Fibroblast of pulmonary artery (primary cell): ENCODE measurements at regions not wholly inside any gene's neighbourhood (a gene's known extent, or its start where the extent isn't known, plus 50 kb on each side); places are given as distances from the start of the nearest gene placed in this dataset.

Experiments used
- DNase-seq: peaks from one replicate; pipeline ENCODE4 v3.0.0-alpha.2; 2010; ENCODE audit warnings: low read depth
- H3K4me3 ChIP-seq: replicated peaks from 2 replicates; pipeline ENCODE4 v1.5.1; 2011; ENCODE audit warnings: low read depth, mild to moderate bottlenecking, control low read depth, low read length, moderate library complexity
- TF ChIP-seq, protein P1 (sequence below): IDR thresholded peaks from 2 replicates; pipeline ENCODE4 v1.5.1; 2011; ENCODE audit warnings: mild to moderate bottlenecking, control low read depth, low read length, inconsistent platforms; ENCODE audit errors: missing control alignments

DNA sequence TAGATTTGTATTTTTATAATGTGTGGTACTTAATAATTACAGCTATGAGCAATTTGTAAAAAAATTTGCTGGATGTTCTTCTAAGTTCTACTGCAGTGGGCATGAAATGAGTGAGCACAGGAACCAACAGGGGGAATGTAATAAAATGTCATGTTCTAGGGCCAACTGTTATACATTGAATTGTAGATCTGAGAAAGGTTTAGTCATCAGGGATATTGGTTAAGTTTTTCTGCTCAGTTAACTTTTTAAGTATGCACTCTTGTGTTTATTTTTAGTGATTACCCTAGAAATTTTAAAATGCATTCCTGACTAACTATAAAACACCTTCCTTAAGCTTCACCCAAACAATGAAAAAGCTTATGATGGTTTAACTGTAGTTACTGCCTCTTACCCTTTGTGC lies 101.8 kb downstream of the CAND1 start:
- no peak overlapping the region for H3K4me3 ChIP-seq
- no peak for DNase-seq
- TF ChIP-seq, protein P1, sequence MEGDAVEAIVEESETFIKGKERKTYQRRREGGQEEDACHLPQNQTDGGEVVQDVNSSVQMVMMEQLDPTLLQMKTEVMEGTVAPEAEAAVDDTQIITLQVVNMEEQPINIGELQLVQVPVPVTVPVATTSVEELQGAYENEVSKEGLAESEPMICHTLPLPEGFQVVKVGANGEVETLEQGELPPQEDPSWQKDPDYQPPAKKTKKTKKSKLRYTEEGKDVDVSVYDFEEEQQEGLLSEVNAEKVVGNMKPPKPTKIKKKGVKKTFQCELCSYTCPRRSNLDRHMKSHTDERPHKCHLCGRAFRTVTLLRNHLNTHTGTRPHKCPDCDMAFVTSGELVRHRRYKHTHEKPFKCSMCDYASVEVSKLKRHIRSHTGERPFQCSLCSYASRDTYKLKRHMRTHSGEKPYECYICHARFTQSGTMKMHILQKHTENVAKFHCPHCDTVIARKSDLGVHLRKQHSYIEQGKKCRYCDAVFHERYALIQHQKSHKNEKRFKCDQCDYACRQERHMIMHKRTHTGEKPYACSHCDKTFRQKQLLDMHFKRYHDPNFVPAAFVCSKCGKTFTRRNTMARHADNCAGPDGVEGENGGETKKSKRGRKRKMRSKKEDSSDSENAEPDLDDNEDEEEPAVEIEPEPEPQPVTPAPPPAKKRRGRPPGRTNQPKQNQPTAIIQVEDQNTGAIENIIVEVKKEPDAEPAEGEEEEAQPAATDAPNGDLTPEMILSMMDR = no peak

DNA sequence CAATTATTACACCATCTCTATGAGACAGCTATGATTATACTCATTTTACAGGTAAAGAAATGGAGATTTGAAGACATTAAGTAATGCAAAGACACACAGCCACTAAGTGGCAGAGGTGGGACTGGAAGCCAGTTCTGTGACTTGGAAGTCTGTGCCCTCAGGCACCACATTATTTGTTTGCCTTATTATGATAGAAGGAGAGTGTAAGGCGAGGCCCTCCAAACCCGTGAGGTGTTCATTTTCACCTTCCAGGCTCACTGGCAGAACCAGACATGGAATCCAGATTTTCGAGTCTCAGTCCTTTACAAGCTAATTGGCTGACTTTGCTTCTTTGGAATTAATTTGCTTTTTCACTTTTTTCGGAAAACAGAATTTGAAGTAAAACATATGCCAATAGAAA lies 107.9 kb downstream of the CAND1 start:
- TF ChIP-seq, protein P1 = no peak
- DNase-seq = no peak

DNA sequence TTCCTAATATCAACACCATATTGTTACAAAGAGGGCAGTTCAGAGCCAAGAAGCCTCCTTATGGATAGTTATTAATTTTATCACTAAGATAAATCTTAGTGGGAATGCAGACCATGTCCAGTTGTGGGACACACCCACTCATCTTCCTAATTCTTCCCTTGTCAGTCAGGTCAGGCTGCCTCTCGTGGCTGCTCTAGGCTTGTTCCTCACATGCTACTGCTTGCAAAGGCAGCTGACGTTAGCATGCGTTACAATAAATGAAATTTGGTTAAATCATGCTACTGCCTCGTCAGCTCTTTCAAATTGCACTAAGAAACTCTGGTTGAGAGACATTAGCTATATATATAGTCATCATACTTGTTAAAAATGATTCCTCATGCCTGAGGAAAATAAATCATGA lies 108.4 kb downstream of the CAND1 start:
- TF ChIP-seq, protein P1 = no peak

More for the DNA sequence above, 107.9 kb downstream of the CAND1 start:
- H3K4me3 ChIP-seq = no peak overlapping the region

DNA sequence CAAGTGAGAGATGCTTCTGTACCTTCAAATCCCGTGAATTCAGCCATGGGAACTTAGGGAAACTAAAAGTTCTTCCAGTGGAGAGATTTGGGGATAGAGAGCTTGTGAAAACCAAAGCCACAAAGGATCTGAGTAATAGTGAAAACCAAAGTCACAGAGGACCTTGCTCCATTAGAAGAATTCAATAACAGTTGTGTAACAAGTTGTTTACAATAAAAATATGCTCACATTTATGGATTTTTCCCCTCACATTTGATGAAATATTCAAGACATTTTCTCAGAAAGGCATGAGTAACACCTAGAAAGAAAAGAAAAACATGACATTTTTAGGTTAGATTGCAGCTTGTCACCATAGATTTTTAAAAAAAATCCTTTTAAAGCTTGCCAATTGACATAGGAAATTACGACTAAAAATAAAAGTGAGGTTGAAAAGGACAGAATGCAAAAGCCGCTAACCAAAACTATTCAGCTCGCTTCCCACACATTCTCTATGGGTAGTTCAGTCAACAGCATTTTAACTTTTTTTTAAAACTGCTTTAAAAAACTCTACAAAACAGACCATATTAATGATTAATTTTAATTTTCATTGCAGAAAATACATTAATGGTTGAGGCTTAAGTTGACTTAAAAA lies 113.2 kb downstream of the CAND1 start:
- no peak for DNase-seq
- no peak overlapping the region for H3K4me3 ChIP-seq
- TF ChIP-seq, protein P1 = no peak

More for the DNA sequence above, 108.4 kb downstream of the CAND1 start:
- H3K4me3 ChIP-seq = no peak overlapping the region
- DNase-seq = no peak

DNA sequence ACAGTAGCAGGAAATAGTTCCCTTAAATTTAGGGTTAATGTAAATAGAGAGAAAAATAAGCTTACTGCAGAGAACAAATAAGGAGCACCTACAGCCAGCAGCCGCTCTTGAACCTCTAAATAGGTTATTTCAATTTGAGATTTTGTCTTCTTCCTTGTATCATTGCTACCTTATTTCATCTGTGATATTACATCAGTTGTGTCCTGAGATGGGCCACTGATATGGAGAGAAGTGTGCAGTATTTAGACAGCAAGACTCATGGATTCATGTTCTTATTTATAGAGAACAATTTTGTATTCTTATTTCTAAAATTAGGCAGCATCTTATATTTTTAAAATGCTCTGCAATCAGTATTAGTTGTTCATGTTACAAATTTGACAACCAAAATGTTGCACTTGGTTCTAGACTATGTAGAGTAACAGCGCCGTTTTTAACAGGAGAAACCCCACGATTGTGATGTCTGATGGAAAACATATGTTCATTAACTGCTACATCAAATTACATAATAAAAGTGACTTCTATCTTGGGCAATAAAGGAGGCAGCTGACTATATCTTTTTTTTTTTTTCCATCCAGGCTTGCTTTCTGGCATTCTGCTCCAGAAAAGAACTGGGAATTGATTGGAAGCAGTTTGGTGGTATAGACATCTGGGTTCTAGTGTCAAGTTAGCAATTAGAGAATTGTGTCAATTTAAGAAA lies 117.9 kb downstream of the CAND1 start:
- no peak for DNase-seq
- H3K4me3 ChIP-seq = no peak overlapping the region
- TF ChIP-seq, protein P1 = no peak

DNA sequence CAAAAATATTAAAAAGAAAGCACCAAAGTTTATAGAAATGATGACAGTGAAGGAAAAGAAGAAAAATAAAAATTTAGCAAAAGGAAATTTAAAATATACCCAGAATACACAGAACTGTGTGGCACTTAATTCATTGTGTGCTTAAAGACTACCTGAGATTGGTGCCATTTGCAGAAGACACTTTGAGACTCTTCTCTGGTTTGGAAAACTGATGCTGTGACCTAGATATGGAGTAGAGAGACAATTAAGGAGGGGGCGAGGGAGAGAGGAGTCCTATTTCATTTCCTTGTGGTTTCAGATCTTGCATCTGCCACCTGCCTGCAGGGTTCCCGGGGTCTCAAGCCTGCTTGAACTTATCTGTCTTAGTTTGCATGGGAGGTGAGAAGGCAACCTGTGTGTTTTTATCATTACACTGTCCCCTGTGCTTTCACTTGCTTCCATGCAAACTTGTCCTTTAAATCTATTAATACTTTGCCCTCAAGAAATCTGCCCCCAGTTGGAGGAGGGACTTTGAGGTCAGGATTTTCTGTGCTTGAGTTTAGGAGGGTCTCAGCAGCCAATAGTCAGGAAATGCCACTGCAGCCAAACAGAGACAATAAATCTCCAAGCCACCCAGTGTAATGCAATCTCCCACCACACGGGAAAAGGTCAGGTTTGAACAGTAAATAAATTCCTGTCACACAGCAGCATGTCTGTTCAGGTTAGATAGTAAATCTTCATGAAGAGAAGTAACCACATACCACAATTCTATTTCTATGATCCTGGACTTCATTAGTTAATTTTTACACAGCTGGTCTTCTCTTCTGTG lies 119.4 kb downstream of the CAND1 start:
- DNase-seq = no peak
- TF ChIP-seq, protein P1 = peak; percentile 15
- no peak overlapping the region for H3K4me3 ChIP-seq
